HG02763 (cell line): ENCODE measurements at regions not wholly inside any gene's neighbourhood (a gene's known extent, or its start where the extent isn't known, plus 50 kb on each side); places are given as distances from the start of the nearest gene placed in this dataset.

Experiments
- ATAC-seq: cut with Tn5 transposase; IDR thresholded peaks from one replicate; pipeline ENCODE4 v1.9.1; 2021; ENCODE audit warnings: mild to moderate bottlenecking, moderate library complexity; ENCODE audit not compliant: unreplicated experiment

- no peak for ATAC-seq
Observed at GRCh38 chr17:77686903-77687302, 271.6 kb upstream of the TNRC6C start.

- no peak for ATAC-seq
Observed at GRCh38 chr17:77687417-77687816, 271.1 kb upstream of the TNRC6C start.

GRCh38 chr17:77687921-77688320 lies 270.6 kb upstream of the TNRC6C start:
- no peak for ATAC-seq

GRCh38 chr17:77688369-77688768 lies 270.1 kb upstream of the TNRC6C start:
- ATAC-seq, result no peak

GRCh38 chr17:77690271-77691161 lies 268.0 kb upstream of the TNRC6C start:
- no peak for ATAC-seq

GRCh38 chr17:77691216-77692085 lies 267.1 kb upstream of the TNRC6C start:
- no peak for ATAC-seq

GRCh38 chr17:77692571-77693161 lies 265.8 kb upstream of the TNRC6C start:
- no peak for ATAC-seq

GRCh38 chr17:77693301-77693700 lies 265.2 kb upstream of the TNRC6C start:
- no peak for ATAC-seq

- no peak for ATAC-seq
Observed at GRCh38 chr17:77693776-77694175, 264.7 kb upstream of the TNRC6C start.

- no peak for ATAC-seq
Observed at GRCh38 chr17:77694391-77695363, 263.8 kb upstream of the TNRC6C start.

- ATAC-seq, result no peak
Observed at GRCh38 chr17:77695386-77695785, 263.1 kb upstream of the TNRC6C start.

- no peak for ATAC-seq
Observed at GRCh38 chr17:77696151-77696720, 262.3 kb upstream of the TNRC6C start.

GRCh38 chr17:77696721-77697460 lies 261.6 kb upstream of the TNRC6C start:
- no peak for ATAC-seq

- no peak for ATAC-seq
Observed at GRCh38 chr17:77697480-77698400, 260.8 kb upstream of the TNRC6C start.

- ATAC-seq, result no peak
Observed at GRCh38 chr17:77698903-77699623, 259.4 kb upstream of the TNRC6C start.

GRCh38 chr17:77700165-77700881 lies 258.2 kb upstream of the TNRC6C start:
- ATAC-seq, result no peak

GRCh38 chr17:77701996-77702395 lies 256.5 kb upstream of the TNRC6C start:
- no peak for ATAC-seq
